ENCODE measurements at regions not wholly inside any gene's neighbourhood (a gene's known extent, or its start where the extent isn't known, plus 50 kb on each side); places are given as distances from the start of the nearest gene placed in this dataset.

DNA sequence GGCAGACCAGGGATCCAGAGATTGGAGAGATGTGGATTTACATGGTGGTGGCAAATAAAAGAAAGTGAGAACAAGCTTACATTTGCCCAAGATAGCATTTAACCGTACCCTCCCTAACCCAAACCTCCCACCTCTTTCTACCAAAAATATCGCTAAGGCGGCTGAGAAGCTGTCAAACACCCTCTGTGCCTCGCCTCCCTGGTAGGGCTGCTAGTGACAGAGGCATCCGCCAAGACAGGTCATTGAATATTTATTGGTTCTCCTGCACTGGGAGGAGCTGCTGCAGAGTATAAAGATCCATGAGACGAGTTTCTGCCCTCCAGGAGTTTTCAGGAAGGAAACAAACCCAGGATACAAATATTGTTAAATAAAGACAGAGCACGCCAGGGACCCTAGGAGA is 107.3 kb upstream of the TMC3 start:
- no peak for TF ChIP-seq POLR2AphosphoS5 (IDR thresholded peaks at IDR 0.05; ENCODE audit: low read depth, low read length)
- TF ChIP-seq POLR2A (IDR thresholded peaks at IDR 0.05; ENCODE audit: low read depth, low read length) = no peak
